GM23338 (cell line): ENCODE measurements at regions not wholly inside any gene's neighbourhood (a gene's known extent, or its start where the extent isn't known, plus 50 kb on each side); places are given as distances from the start of the nearest gene placed in this dataset.

ENCODE experiments used
- ATAC-seq: fragments of 200-7000 bp; cut with Tn5 transposase; 3 replicates; pipeline ENCODE4 v1.9.1; 2020
- DNase-seq: peaks from one replicate; pipeline ENCODE4 v3.0.0-alpha.2; 2015; ENCODE audit warnings: low spot score
- H2AFZ ChIP-seq: fragments of 200-600 bp; sonication (generic); 2 replicates; pipeline ENCODE4 v1.8.0; 2016; ENCODE audit warnings: antibody characterized with exemption, mild to moderate bottlenecking, moderate library complexity
- H3F3A ChIP-seq: fragments of 200-600 bp; sonication (generic); replicated peaks from 2 replicates; pipeline ENCODE4 v1.8.0; 2017; ENCODE audit warnings: antibody characterized with exemption, mixed run types, low read depth
- H3K27ac ChIP-seq: fragments of 200-600 bp; sonication (generic); 2 replicates; pipeline ENCODE4 v1.6.1; 2016; ENCODE audit warnings: low read depth
- H3K27me3 ChIP-seq: fragments of 200-600 bp; sonication (generic); 2 replicates; pipeline ENCODE4 v1.8.0; 2016; ENCODE audit warnings: mild to moderate bottlenecking, mixed run types, moderate library complexity; ENCODE audit not compliant: insufficient read depth
- H3K36me3 ChIP-seq: fragments of 200-600 bp; sonication (generic); 2 replicates; pipeline ENCODE4 v1.8.0; 2016; ENCODE audit warnings: mild to moderate bottlenecking; ENCODE audit not compliant: insufficient read depth
- H3K4me1 ChIP-seq: fragments of 200-600 bp; sonication (generic); 2 replicates; pipeline ENCODE4 v1.8.0; 2016; ENCODE audit warnings: mild to moderate bottlenecking, moderate library complexity; ENCODE audit not compliant: insufficient read depth
- H3K4me2 ChIP-seq: fragments of 200-600 bp; sonication (generic); 2 replicates; pipeline ENCODE4 v1.7.1; 2017; ENCODE audit warnings: mixed run types
- H3K4me3 ChIP-seq: fragments of 200-600 bp; sonication (generic); 2 replicates; pipeline ENCODE4 v1.6.1; 2016; ENCODE audit warnings: mixed run types
- H3K79me2 ChIP-seq: fragments of 200-600 bp; sonication (generic); replicated peaks from 2 replicates; pipeline ENCODE4 v1.8.0; 2017; ENCODE audit warnings: mild to moderate bottlenecking; ENCODE audit not compliant: insufficient read depth
- H3K9me2 ChIP-seq: fragments of 200-600 bp; sonication (generic); 2 replicates; pipeline ENCODE4 v1.8.0; 2017; ENCODE audit not compliant: insufficient read depth
- H4K20me1 ChIP-seq: fragments of 200-600 bp; sonication (generic); replicated peaks from 2 replicates; pipeline ENCODE4 v1.8.0; 2017; ENCODE audit warnings: mild to moderate bottlenecking; ENCODE audit not compliant: insufficient read depth
- H3K27ac Mint-ChIP-seq: 2 replicates; pipeline ENCODE4 v1.8.0; 2020; ENCODE audit warnings: inconsistent platforms, mild to moderate bottlenecking, moderate library complexity, mixed read lengths
- H3K27me3 Mint-ChIP-seq: 3 replicates; pipeline ENCODE4 v1.8.0; 2022; ENCODE audit warnings: low read depth, mild to moderate bottlenecking, moderate library complexity, mixed read lengths, inconsistent platforms; ENCODE audit not compliant: insufficient read depth, poor library complexity
- H3K36me3 Mint-ChIP-seq: 3 replicates; pipeline ENCODE4 v1.8.0; 2021; ENCODE audit warnings: low read depth, mild to moderate bottlenecking, inconsistent platforms, moderate library complexity, mixed read lengths
- H3K4me1 Mint-ChIP-seq: 3 replicates; pipeline ENCODE4 v1.8.0; 2020; ENCODE audit warnings: mild to moderate bottlenecking, inconsistent platforms, mixed read lengths
- H3K4me3 Mint-ChIP-seq: 3 replicates; pipeline ENCODE4 v1.8.0; 2021; ENCODE audit warnings: moderate library complexity, mild to moderate bottlenecking, inconsistent platforms, mixed read lengths
- H3K9me3 Mint-ChIP-seq: 3 replicates; pipeline ENCODE4 v1.8.0; 2020; ENCODE audit warnings: moderate library complexity, mild to moderate bottlenecking, inconsistent platforms, mixed read lengths
- CREB1 ChIP-seq: fragments of 250-450 bp; sonication (Bioruptor Pico); IDR thresholded peaks from 2 replicates; pipeline ENCODE4 v1.5.0; 2020; ENCODE audit warnings: low read depth, mild to moderate bottlenecking, moderate library complexity
- EZH2 ChIP-seq: fragments of 200-600 bp; sonication (generic); IDR thresholded peaks from one replicate; pipeline ENCODE4 v1.8.0; 2017; ENCODE audit warnings: antibody characterized with exemption, mild to moderate bottlenecking, low read depth; ENCODE audit not compliant: unreplicated experiment
- EZH2phosphoT487 ChIP-seq: fragments of 200-600 bp; sonication (generic); IDR thresholded peaks from one replicate; pipeline ENCODE4 v1.8.1; 2018; ENCODE audit warnings: antibody characterized with exemption; ENCODE audit not compliant: unreplicated experiment
- JUNB ChIP-seq: IDR thresholded peaks from one replicate; pipeline ENCODE4 v1.6.1; 2016; ENCODE audit warnings: antibody characterized with exemption; ENCODE audit not compliant: unreplicated experiment
- NANOG ChIP-seq: IDR thresholded peaks from 2 replicates; pipeline ENCODE4 v1.6.1; 2016; ENCODE audit warnings: antibody characterized with exemption, borderline replicate concordance
- POLR2AphosphoS5 ChIP-seq: IDR thresholded peaks from 2 replicates; pipeline ENCODE4 v1.6.1; 2016; ENCODE audit warnings: antibody characterized with exemption, low read depth
- STAT1 ChIP-seq: IDR thresholded peaks from one replicate; pipeline ENCODE4 v1.6.1; 2016; ENCODE audit warnings: antibody characterized with exemption; ENCODE audit not compliant: unreplicated experiment
- ZNF114 ChIP-seq: fragments of 250-450 bp; sonication (Bioruptor Pico); IDR thresholded peaks from 2 replicates; pipeline ENCODE4 v1.5.0; 2020; ENCODE audit warnings: mild to moderate bottlenecking, moderate library complexity
- ZNF331 ChIP-seq: fragments of 250-450 bp; sonication (Bioruptor Pico); IDR thresholded peaks from 2 replicates; pipeline ENCODE4 v1.5.0; 2020; ENCODE audit warnings: low read depth, mild to moderate bottlenecking, moderate library complexity
- TF ChIP-seq, protein P1 (sequence below): fragments of 250-450 bp; sonication (Bioruptor Pico); IDR thresholded peaks from 2 replicates; pipeline ENCODE4 v1.5.0; 2020; ENCODE audit warnings: mild to moderate bottlenecking, moderate library complexity
- TF ChIP-seq, protein P2 (sequence below), 2 experiments: fragments of 200-600 bp in 1 of 2; sonication (generic) in 1 of 2; conservative IDR thresholded peaks; 2 replicates each; pipeline versions ENCODE4 v1.5.1 to v1.6.1; 2016 to 2017; ENCODE audit warnings: antibody characterized with exemption in 2 of 2, low read depth in 2 of 2, mild to moderate bottlenecking in 2 of 2, moderate library complexity in 1 of 2
- TF ChIP-seq, protein P3 (sequence below): IDR thresholded peaks from 2 replicates; pipeline ENCODE4 v1.6.1; 2016; ENCODE audit warnings: antibody characterized with exemption
- TF ChIP-seq, protein P4 (sequence below): IDR thresholded peaks from one replicate; pipeline ENCODE4 v1.6.1; 2018; ENCODE audit warnings: antibody characterized with exemption; ENCODE audit not compliant: unreplicated experiment

DNA sequence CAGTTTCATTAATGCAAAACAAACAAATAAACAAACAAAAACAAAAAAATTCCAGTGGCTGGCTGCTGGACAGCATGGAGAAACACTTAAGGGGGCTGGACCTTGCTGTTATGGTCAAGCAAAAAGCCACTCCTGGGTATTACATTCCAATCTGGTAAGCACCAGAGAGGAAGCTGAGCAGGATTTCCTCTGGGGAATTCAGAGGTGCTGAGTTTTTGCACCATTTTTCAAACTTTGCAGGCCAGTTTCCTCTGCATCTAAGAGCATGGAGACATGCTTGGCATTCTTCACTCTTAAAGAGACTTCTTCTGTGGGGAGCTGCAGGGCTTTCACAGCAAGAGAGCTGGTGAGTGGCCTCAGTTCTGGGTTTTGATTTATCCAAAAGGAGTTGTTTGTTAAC lies 84.5 kb downstream of the FZD1 start:
- Mint-ChIP-seq H3K36me3 (no peaks in the 10 kb centered on the region), H3K4me3 (no peak overlapping the region), H3K4me1 (peaks cover 6% of the 10 kb centered on the region; the same call in 2 of the 3 replicates), H3K27me3 (peaks cover 28% of the 10 kb centered on the region), H3K9me3 (no peaks in the 10 kb centered on the region; the same call in 2 of the 3 replicates), H3K27ac (no peak overlapping the region)
- DNase-seq, result peak; percentile 19
- Histone ChIP-seq H3K36me3 (no peaks in the 10 kb centered on the region), H4K20me1 (no peaks in the 10 kb centered on the region), H3K27ac (no peak overlapping the region), H3K4me3 (no peak overlapping the region), H3K9me2 (no peaks in the 10 kb centered on the region), H3K4me2 (no peak overlapping the region), H3K4me1 (peaks cover 7% of the 10 kb centered on the region; the same call in 1 of the 2 replicates), H3F3A (no peaks in the 10 kb centered on the region), H3K79me2 (no peaks in the 10 kb centered on the region), H2AFZ (no peak overlapping the region), H3K27me3 (peaks cover 59% of the 10 kb centered on the region)
- ATAC-seq, result no peak
- TF ChIP-seq POLR2AphosphoS5, result no peak
- TF ChIP-seq, protein P1, sequence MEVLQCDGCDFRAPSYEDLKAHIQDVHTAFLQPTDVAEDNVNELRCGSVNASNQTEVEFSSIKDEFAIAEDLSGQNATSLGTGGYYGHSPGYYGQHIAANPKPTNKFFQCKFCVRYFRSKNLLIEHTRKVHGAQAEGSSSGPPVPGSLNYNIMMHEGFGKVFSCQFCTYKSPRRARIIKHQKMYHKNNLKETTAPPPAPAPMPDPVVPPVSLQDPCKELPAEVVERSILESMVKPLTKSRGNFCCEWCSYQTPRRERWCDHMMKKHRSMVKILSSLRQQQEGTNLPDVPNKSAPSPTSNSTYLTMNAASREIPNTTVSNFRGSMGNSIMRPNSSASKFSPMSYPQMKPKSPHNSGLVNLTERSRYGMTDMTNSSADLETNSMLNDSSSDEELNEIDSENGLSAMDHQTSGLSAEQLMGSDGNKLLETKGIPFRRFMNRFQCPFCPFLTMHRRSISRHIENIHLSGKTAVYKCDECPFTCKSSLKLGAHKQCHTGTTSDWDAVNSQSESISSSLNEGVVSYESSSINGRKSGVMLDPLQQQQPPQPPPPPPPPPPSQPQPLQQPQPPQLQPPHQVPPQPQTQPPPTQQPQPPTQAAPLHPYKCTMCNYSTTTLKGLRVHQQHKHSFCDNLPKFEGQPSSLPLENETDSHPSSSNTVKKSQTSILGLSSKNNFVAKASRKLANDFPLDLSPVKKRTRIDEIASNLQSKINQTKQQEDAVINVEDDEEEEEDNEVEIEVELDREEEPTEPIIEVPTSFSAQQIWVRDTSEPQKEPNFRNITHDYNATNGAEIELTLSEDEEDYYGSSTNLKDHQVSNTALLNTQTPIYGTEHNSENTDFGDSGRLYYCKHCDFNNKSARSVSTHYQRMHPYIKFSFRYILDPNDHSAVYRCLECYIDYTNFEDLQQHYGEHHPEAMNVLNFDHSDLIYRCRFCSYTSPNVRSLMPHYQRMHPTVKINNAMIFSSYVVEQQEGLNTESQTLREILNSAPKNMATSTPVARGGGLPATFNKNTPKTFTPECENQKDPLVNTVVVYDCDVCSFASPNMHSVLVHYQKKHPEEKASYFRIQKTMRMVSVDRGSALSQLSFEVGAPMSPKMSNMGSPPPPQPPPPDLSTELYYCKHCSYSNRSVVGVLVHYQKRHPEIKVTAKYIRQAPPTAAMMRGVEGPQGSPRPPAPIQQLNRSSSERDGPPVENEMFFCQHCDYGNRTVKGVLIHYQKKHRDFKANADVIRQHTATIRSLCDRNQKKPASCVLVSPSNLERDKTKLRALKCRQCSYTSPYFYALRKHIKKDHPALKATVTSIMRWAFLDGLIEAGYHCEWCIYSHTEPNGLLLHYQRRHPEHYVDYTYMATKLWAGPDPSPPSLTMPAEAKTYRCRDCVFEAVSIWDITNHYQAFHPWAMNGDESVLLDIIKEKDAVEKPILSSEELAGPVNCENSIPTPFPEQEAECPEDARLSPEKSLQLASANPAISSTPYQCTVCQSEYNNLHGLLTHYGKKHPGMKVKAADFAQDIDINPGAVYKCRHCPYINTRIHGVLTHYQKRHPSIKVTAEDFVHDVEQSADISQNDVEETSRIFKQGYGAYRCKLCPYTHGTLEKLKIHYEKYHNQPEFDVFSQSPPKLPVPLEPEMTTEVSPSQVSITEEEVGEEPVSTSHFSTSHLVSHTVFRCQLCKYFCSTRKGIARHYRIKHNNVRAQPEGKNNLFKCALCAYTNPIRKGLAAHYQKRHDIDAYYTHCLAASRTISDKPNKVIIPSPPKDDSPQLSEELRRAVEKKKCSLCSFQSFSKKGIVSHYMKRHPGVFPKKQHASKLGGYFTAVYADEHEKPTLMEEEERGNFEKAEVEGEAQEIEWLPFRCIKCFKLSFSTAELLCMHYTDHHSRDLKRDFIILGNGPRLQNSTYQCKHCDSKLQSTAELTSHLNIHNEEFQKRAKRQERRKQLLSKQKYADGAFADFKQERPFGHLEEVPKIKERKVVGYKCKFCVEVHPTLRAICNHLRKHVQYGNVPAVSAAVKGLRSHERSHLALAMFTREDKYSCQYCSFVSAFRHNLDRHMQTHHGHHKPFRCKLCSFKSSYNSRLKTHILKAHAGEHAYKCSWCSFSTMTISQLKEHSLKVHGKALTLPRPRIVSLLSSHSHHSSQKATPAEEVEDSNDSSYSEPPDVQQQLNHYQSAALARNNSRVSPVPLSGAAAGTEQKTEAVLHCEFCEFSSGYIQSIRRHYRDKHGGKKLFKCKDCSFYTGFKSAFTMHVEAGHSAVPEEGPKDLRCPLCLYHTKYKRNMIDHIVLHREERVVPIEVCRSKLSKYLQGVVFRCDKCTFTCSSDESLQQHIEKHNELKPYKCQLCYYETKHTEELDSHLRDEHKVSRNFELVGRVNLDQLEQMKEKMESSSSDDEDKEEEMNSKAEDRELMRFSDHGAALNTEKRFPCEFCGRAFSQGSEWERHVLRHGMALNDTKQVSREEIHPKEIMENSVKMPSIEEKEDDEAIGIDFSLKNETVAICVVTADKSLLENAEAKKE, result no peak
- TF ChIP-seq CREB1, result no peak
- TF ChIP-seq, protein P2, sequence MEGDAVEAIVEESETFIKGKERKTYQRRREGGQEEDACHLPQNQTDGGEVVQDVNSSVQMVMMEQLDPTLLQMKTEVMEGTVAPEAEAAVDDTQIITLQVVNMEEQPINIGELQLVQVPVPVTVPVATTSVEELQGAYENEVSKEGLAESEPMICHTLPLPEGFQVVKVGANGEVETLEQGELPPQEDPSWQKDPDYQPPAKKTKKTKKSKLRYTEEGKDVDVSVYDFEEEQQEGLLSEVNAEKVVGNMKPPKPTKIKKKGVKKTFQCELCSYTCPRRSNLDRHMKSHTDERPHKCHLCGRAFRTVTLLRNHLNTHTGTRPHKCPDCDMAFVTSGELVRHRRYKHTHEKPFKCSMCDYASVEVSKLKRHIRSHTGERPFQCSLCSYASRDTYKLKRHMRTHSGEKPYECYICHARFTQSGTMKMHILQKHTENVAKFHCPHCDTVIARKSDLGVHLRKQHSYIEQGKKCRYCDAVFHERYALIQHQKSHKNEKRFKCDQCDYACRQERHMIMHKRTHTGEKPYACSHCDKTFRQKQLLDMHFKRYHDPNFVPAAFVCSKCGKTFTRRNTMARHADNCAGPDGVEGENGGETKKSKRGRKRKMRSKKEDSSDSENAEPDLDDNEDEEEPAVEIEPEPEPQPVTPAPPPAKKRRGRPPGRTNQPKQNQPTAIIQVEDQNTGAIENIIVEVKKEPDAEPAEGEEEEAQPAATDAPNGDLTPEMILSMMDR (conservative IDR thresholded peaks at IDR 0.05; ENCODE audit: low read depth in 2 of 2), result no peak
- no peak for TF ChIP-seq EZH2phosphoT487
- no peak for TF ChIP-seq ZNF114 (CRISPR knock-in tag)
- no peak for TF ChIP-seq ZNF331 (CRISPR knock-in tag)
- no peak for TF ChIP-seq STAT1
- TF ChIP-seq EZH2, result no peak
- TF ChIP-seq, protein P3, sequence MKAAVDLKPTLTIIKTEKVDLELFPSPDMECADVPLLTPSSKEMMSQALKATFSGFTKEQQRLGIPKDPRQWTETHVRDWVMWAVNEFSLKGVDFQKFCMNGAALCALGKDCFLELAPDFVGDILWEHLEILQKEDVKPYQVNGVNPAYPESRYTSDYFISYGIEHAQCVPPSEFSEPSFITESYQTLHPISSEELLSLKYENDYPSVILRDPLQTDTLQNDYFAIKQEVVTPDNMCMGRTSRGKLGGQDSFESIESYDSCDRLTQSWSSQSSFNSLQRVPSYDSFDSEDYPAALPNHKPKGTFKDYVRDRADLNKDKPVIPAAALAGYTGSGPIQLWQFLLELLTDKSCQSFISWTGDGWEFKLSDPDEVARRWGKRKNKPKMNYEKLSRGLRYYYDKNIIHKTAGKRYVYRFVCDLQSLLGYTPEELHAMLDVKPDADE, result no peak
- no peak for TF ChIP-seq NANOG
- no peak for TF ChIP-seq JUNB
- TF ChIP-seq, protein P4, sequence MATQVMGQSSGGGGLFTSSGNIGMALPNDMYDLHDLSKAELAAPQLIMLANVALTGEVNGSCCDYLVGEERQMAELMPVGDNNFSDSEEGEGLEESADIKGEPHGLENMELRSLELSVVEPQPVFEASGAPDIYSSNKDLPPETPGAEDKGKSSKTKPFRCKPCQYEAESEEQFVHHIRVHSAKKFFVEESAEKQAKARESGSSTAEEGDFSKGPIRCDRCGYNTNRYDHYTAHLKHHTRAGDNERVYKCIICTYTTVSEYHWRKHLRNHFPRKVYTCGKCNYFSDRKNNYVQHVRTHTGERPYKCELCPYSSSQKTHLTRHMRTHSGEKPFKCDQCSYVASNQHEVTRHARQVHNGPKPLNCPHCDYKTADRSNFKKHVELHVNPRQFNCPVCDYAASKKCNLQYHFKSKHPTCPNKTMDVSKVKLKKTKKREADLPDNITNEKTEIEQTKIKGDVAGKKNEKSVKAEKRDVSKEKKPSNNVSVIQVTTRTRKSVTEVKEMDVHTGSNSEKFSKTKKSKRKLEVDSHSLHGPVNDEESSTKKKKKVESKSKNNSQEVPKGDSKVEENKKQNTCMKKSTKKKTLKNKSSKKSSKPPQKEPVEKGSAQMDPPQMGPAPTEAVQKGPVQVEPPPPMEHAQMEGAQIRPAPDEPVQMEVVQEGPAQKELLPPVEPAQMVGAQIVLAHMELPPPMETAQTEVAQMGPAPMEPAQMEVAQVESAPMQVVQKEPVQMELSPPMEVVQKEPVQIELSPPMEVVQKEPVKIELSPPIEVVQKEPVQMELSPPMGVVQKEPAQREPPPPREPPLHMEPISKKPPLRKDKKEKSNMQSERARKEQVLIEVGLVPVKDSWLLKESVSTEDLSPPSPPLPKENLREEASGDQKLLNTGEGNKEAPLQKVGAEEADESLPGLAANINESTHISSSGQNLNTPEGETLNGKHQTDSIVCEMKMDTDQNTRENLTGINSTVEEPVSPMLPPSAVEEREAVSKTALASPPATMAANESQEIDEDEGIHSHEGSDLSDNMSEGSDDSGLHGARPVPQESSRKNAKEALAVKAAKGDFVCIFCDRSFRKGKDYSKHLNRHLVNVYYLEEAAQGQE, result no peak
